ENCODE measurements at regions not wholly inside any gene's neighbourhood (a gene's known extent, or its start where the extent isn't known, plus 50 kb on each side); places are given as distances from the start of the nearest gene placed in this dataset.

- no peaks in the 10 kb centered on the region for H3F3A ChIP-seq (replicated peaks; ENCODE audit: insufficient read depth)
- WGBS (ENCODE audit: low lambda C conversion rate), result 0% methylated on average over 1 of the region's 23 CpGs
- H3K9ac ChIP-seq, result no peak overlapping the region
- no peaks in the 10 kb centered on the region for H3K4me1 ChIP-seq (ENCODE audit: control insufficient read depth in 1 of 2, insufficient read depth in 2 of 2, low read depth in 1 of 2, low read length in 1 of 2)
- TF ChIP-seq CTCF (IDR thresholded peaks at IDR 0.05), result no peak
- TF ChIP-seq GATA2 (CRISPR knock-in tag; IDR thresholded peaks at IDR 0.05), result no peak
- TF ChIP-seq ZBTB33 (IDR thresholded peaks at IDR 0.05; ENCODE audit: borderline replicate concordance, low read depth), result no peak
- no peak for TF ChIP-seq YY1 (IDR thresholded peaks at IDR 0.05; ENCODE audit: low read depth)
- TF ChIP-seq MEF2A (IDR thresholded peaks at IDR 0.05; ENCODE audit: borderline replicate concordance, low read depth), result no peak
- TF ChIP-seq RFX5 (IDR thresholded peaks at IDR 0.05; ENCODE audit: low read length), result no peak
- no peak overlapping the region for H2AFZ ChIP-seq (ENCODE audit: low read depth)
- no peaks in the 10 kb centered on the region for H3K36me3 ChIP-seq (replicated peaks in 1 of 2; ENCODE audit: control insufficient read depth in 1 of 2, insufficient read depth in 2 of 2, low read length in 1 of 2)
- H3K27ac ChIP-seq (ENCODE audit: low read depth in 2 of 2, low read length in 1 of 2), result no peak overlapping the region
- CTCF ChIA-PET, result no interaction called here
- DNase-seq, result no peak
- no peaks in the 10 kb centered on the region for H4K20me1 ChIP-seq (ENCODE audit: insufficient read depth)
- H3K4me2 ChIP-seq, result no peak overlapping the region
- H3K9me3 ChIP-seq, result no peaks in the 10 kb centered on the region
- H3K79me2 ChIP-seq (ENCODE audit: insufficient read depth), result no peaks in the 10 kb centered on the region
- H3K27me3 ChIP-seq (ENCODE audit: insufficient read depth), result peaks cover 4% of the 10 kb centered on the region; the same call in 1 of the 2 replicates
- H3K9me2 ChIP-seq, result no peaks in the 10 kb centered on the region
- POLR2A ChIA-PET, result no interaction called here
- H3K4me3 ChIP-seq (ENCODE audit: low read depth in 2 of 2, low read length in 1 of 2), result no peak overlapping the region
Measured at GRCh38 chr13:111901267-111901915, 165.6 kb upstream of the SOX1 start.

- TF ChIP-seq ELF1 (IDR thresholded peaks at IDR 0.05), result no peak
- TF ChIP-seq IRF3 (IDR thresholded peaks at IDR 0.05; ENCODE audit: low read depth, low read length), result no peak
- TF ChIP-seq YY1 (IDR thresholded peaks at IDR 0.05; ENCODE audit: low read depth), result no peak
- TF ChIP-seq GABPA (IDR thresholded peaks at IDR 0.05; ENCODE audit: low read depth), result no peak
- no peak for TF ChIP-seq CHD2 (IDR thresholded peaks at IDR 0.05; ENCODE audit: low read length, partially characterized antibody)
- TF ChIP-seq ZBTB33 (IDR thresholded peaks at IDR 0.05; ENCODE audit: borderline replicate concordance, low read depth), result no peak
- no peak for TF ChIP-seq TAF1 (IDR thresholded peaks at IDR 0.05; ENCODE audit: borderline replicate concordance, low read depth, low read length)
- no peak for TF ChIP-seq USF1 (IDR thresholded peaks at IDR 0.05; ENCODE audit: borderline replicate concordance, low read depth)
- no peak for TF ChIP-seq FOXM1 (IDR thresholded peaks at IDR 0.05; ENCODE audit: low read depth)
- Histone ChIP-seq H3K4me3 (ENCODE audit: low read depth in 2 of 2, low read length in 1 of 2) (no peak overlapping the region), H4K20me1 (ENCODE audit: insufficient read depth) (no peaks in the 10 kb centered on the region), H3K9me3 (no peaks in the 10 kb centered on the region), H3F3A (replicated peaks; ENCODE audit: insufficient read depth) (no peaks in the 10 kb centered on the region), H3K79me2 (ENCODE audit: insufficient read depth) (no peaks in the 10 kb centered on the region), H3K9me2 (no peaks in the 10 kb centered on the region), H3K36me3 (replicated peaks in 1 of 2; ENCODE audit: control insufficient read depth in 1 of 2, insufficient read depth in 2 of 2, low read length in 1 of 2) (no peaks in the 10 kb centered on the region), H3K9ac (no peak overlapping the region), H3K27me3 (ENCODE audit: insufficient read depth) (peaks cover 4% of the 10 kb centered on the region; the same call in 1 of the 2 replicates), H3K4me1 (ENCODE audit: control insufficient read depth in 1 of 2, insufficient read depth in 2 of 2, low read depth in 1 of 2, low read length in 1 of 2) (no peaks in the 10 kb centered on the region), H3K27ac (ENCODE audit: low read depth in 2 of 2, low read length in 1 of 2) (no peak overlapping the region), H3K4me2 (no peak overlapping the region), H2AFZ (ENCODE audit: low read depth) (no peak overlapping the region)
- DNase-seq, result no peak
- CTCF ChIA-PET, result no interaction called here
- POLR2A ChIA-PET, result no interaction called here
- 3% methylated on average over 10 of the region's 10 CpGs for WGBS (ENCODE audit: low lambda C conversion rate)
Measured at GRCh38 chr13:111902726-111903125, 164.2 kb upstream of the SOX1 start.

Data from SK-N-SH (cell line).